ENCODE measurements at regions not wholly inside any gene's neighbourhood (a gene's known extent, or its start where the extent isn't known, plus 50 kb on each side); places are given as distances from the start of the nearest gene placed in this dataset.

- no CpG with 5 or more reads among the region's 4 CpGs for WGBS (ENCODE audit: insufficient coverage, insufficient read length)
Measured at GRCh38 chr13:58083064-58083463, 451.5 kb downstream of the PCDH17 start.

GRCh38 chr13:58085274-58085673 is 453.7 kb downstream of the PCDH17 start:
- H3K27ac ChIP-seq (ENCODE audit: low read length), result no peak overlapping the region
- no peaks in the 10 kb centered on the region for H3K36me3 ChIP-seq (ENCODE audit: control insufficient read depth, insufficient read depth, low read length)
- no peaks in the 10 kb centered on the region for H3K9me3 ChIP-seq (ENCODE audit: control insufficient read depth, insufficient read depth, low read length)
- no CpG with 5 or more reads among the region's 2 CpGs for WGBS (ENCODE audit: insufficient coverage, insufficient read length)
- no peak overlapping the region for H3K4me3 ChIP-seq (ENCODE audit: low read length)
- no peaks in the 10 kb centered on the region for H3K27me3 ChIP-seq (ENCODE audit: control insufficient read depth, insufficient read depth, low read length)
- DNase-seq (ENCODE audit: low read depth, low spot score), result no peak
- no peaks in the 10 kb centered on the region for H3K4me1 ChIP-seq (ENCODE audit: control insufficient read depth, insufficient read depth, low read length)

More at GRCh38 chr13:58083064-58083463, 451.5 kb downstream of the PCDH17 start:
- H3K36me3 ChIP-seq (ENCODE audit: control insufficient read depth, insufficient read depth, low read length), result no peaks in the 10 kb centered on the region
- H3K27me3 ChIP-seq (ENCODE audit: control insufficient read depth, insufficient read depth, low read length), result no peaks in the 10 kb centered on the region
- no peak overlapping the region for H3K4me3 ChIP-seq (ENCODE audit: low read length)
- H3K27ac ChIP-seq (ENCODE audit: low read length), result no peak overlapping the region
- DNase-seq (ENCODE audit: low read depth, low spot score), result no peak
- H3K4me1 ChIP-seq (ENCODE audit: control insufficient read depth, insufficient read depth, low read length), result no peaks in the 10 kb centered on the region
- H3K9me3 ChIP-seq (ENCODE audit: control insufficient read depth, insufficient read depth, low read length), result no peaks in the 10 kb centered on the region

DNA sequence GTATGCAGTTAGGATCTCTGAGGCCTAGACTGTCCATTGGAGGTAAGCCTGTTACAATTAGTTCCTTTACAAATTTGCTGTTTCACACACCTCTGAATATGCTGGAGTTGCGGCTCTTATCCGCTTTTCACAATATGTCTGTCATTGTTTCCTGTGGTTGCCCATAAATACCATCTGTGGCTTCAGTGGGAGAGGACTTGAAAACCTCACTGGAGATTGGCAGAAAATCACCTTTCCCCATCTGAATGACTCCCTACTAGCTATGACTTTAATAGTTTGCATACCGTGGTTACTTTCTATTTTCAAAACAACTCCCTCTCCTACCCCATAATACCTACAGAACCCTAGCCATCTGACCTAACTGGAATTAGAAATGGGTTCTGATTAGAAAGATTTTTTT is 454.3 kb downstream of the PCDH17 start:
- Histone ChIP-seq H3K4me3 (ENCODE audit: low read length) (no peak overlapping the region), H3K27me3 (ENCODE audit: control insufficient read depth, insufficient read depth, low read length) (no peaks in the 10 kb centered on the region), H3K36me3 (ENCODE audit: control insufficient read depth, insufficient read depth, low read length) (no peaks in the 10 kb centered on the region), H3K9me3 (ENCODE audit: control insufficient read depth, insufficient read depth, low read length) (no peaks in the 10 kb centered on the region), H3K4me1 (ENCODE audit: control insufficient read depth, insufficient read depth, low read length) (no peaks in the 10 kb centered on the region), H3K27ac (ENCODE audit: low read length) (no peak overlapping the region)
- WGBS (ENCODE audit: insufficient coverage, insufficient read length), result no CpG with 5 or more reads among the region's 3 CpGs
- DNase-seq (ENCODE audit: low read depth, low spot score), result no peak

GRCh38 chr13:58087566-58087965 is 456.0 kb downstream of the PCDH17 start:
- Histone ChIP-seq H3K9me3 (ENCODE audit: control insufficient read depth, insufficient read depth, low read length) (no peaks in the 10 kb centered on the region), H3K36me3 (ENCODE audit: control insufficient read depth, insufficient read depth, low read length) (no peaks in the 10 kb centered on the region), H3K4me3 (ENCODE audit: low read length) (no peak overlapping the region), H3K4me1 (ENCODE audit: control insufficient read depth, insufficient read depth, low read length) (no peaks in the 10 kb centered on the region), H3K27ac (ENCODE audit: low read length) (no peak overlapping the region), H3K27me3 (ENCODE audit: control insufficient read depth, insufficient read depth, low read length) (no peaks in the 10 kb centered on the region)
- no peak for DNase-seq (ENCODE audit: low read depth, low spot score)

DNA sequence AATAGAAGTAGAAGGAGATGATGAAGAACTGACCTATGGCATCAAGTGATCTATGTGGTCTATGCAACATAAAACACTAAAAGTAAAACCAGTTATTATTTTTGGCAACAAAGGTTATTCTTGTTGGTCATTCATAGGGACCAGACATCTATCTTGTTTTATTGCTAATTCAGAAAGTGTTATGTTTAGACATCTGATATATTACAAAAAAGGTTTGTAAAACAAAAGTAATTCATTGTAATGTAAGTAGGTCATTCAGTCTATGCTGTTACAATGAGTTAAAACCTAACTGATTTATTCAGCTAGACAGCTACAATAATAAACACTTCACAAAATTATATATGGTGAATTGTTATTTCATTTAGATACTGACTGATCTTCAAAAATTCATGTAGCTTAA is 461.9 kb downstream of the PCDH17 start:
- Histone ChIP-seq H3K4me3 (ENCODE audit: low read length) (no peak overlapping the region), H3K36me3 (ENCODE audit: control insufficient read depth, insufficient read depth, low read length) (no peaks in the 10 kb centered on the region), H3K27ac (ENCODE audit: low read length) (no peak overlapping the region), H3K4me1 (ENCODE audit: control insufficient read depth, insufficient read depth, low read length) (no peaks in the 10 kb centered on the region), H3K27me3 (ENCODE audit: control insufficient read depth, insufficient read depth, low read length) (no peaks in the 10 kb centered on the region), H3K9me3 (ENCODE audit: control insufficient read depth, insufficient read depth, low read length) (no peaks in the 10 kb centered on the region)
- DNase-seq (ENCODE audit: low read depth, low spot score), result no peak

DNA sequence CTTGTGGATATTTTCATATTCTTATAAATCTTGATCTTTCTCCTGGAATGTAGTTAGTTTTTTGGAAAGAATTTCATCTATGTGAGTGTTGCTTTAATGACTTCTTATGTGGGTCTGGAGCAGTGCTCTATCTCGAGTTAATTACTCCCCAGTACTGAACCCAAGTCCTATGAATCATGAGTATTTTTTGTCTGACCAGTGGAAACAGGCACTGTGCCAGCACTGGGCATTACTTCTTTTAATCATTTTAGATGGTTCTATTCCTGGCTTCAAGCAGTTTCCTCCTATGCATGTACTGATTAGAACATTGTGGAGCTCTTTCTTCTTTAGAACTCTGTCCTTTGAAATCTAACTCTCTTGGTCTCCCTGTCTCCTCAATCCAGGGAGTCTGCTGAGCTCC is 466.3 kb downstream of the PCDH17 start:
- Histone ChIP-seq H3K27ac (ENCODE audit: low read length) (no peak overlapping the region), H3K27me3 (ENCODE audit: control insufficient read depth, insufficient read depth, low read length) (no peaks in the 10 kb centered on the region), H3K9me3 (ENCODE audit: control insufficient read depth, insufficient read depth, low read length) (no peaks in the 10 kb centered on the region), H3K4me3 (ENCODE audit: low read length) (no peak overlapping the region), H3K36me3 (ENCODE audit: control insufficient read depth, insufficient read depth, low read length) (no peaks in the 10 kb centered on the region), H3K4me1 (ENCODE audit: control insufficient read depth, insufficient read depth, low read length) (no peaks in the 10 kb centered on the region)
- no peak for DNase-seq (ENCODE audit: low read depth, low spot score)
- WGBS (ENCODE audit: insufficient coverage, insufficient read length), result no CpG with 5 or more reads among the region's 1 CpG

DNA sequence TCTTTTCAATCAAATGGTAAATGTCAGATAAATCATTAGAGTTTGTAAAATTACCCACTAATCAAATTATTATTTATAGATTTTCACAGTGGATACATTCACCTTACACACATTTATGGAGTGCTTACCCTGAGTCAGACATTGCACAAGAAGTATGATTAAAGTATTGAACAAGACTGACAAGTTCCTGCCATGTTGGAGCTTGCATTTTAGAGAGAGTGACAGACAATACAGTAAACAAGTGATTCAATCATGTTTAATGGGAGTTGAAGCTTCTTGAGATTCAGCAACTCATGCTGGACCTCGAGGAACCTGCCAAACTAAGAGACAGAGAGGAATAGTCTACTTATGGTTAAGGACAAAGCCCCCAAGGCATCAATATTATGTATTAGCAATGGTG is 487.8 kb downstream of the PCDH17 start:
- no peaks in the 10 kb centered on the region for H3K9me3 ChIP-seq (ENCODE audit: control insufficient read depth, insufficient read depth, low read length)
- no CpG with 5 or more reads among the region's 1 CpG for WGBS (ENCODE audit: insufficient coverage, insufficient read length)
- no peak overlapping the region for H3K27ac ChIP-seq (ENCODE audit: low read length)
- no peak for DNase-seq (ENCODE audit: low read depth, low spot score)
- H3K4me3 ChIP-seq (ENCODE audit: low read length), result no peak overlapping the region
- no peaks in the 10 kb centered on the region for H3K4me1 ChIP-seq (ENCODE audit: control insufficient read depth, insufficient read depth, low read length)
- no peaks in the 10 kb centered on the region for H3K36me3 ChIP-seq (ENCODE audit: control insufficient read depth, insufficient read depth, low read length)
- H3K27me3 ChIP-seq (ENCODE audit: control insufficient read depth, insufficient read depth, low read length), result no peaks in the 10 kb centered on the region

DNA sequence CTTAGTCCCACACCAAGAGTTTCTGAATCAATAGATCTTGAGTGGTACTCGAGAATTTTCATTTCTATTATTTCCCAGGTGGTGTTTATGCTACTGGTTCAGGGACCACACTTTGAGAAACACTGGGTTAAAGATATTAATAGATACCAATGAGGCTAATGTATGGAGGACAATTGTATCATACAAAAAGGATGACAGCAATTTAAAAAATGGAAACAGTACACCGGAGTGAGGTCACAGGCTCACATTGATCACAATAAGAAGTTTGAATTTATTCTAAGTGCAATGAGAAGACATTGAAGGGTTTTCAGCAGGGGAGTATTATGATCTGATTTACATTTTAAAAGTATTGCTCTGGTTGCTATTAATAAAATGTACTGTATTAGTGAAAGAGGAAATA is 488.3 kb downstream of the PCDH17 start:
- Histone ChIP-seq H3K9me3 (ENCODE audit: control insufficient read depth, insufficient read depth, low read length) (no peaks in the 10 kb centered on the region), H3K4me1 (ENCODE audit: control insufficient read depth, insufficient read depth, low read length) (no peaks in the 10 kb centered on the region), H3K4me3 (ENCODE audit: low read length) (no peak overlapping the region), H3K27me3 (ENCODE audit: control insufficient read depth, insufficient read depth, low read length) (no peaks in the 10 kb centered on the region), H3K36me3 (ENCODE audit: control insufficient read depth, insufficient read depth, low read length) (no peaks in the 10 kb centered on the region), H3K27ac (ENCODE audit: low read length) (no peak overlapping the region)
- WGBS (ENCODE audit: insufficient coverage, insufficient read length), result no CpG with 5 or more reads among the region's 2 CpGs
- DNase-seq (ENCODE audit: low read depth, low spot score), result no peak

DNA sequence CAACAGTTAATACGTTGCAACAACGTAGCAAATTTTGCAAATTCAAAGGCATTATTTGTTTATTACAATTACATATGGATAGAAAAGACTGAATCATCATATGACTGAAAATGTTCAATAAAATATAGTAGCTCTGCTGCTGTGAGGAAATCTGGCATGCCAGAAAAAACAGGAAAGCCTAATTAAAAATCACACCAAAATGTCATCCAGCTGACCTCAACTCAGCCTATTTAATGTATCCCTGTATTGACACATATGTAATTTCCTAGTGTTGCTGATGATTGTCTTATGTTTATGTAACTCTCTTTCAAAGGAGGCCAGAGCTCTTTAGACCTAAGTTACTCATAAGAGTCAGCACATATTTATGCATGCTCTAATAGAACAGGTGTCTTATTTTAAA is 495.0 kb downstream of the PCDH17 start:
- DNase-seq (ENCODE audit: low read depth, low spot score), result no peak
- H3K4me1 ChIP-seq (ENCODE audit: control insufficient read depth, insufficient read depth, low read length), result no peaks in the 10 kb centered on the region
- WGBS (ENCODE audit: insufficient coverage, insufficient read length), result no CpG with 5 or more reads among the region's 2 CpGs
- H3K27ac ChIP-seq (ENCODE audit: low read length), result no peak overlapping the region
- no peak overlapping the region for H3K4me3 ChIP-seq (ENCODE audit: low read length)
- H3K27me3 ChIP-seq (ENCODE audit: control insufficient read depth, insufficient read depth, low read length), result no peaks in the 10 kb centered on the region
- H3K9me3 ChIP-seq (ENCODE audit: control insufficient read depth, insufficient read depth, low read length), result no peaks in the 10 kb centered on the region
- H3K36me3 ChIP-seq (ENCODE audit: control insufficient read depth, insufficient read depth, low read length), result no peaks in the 10 kb centered on the region

DNA sequence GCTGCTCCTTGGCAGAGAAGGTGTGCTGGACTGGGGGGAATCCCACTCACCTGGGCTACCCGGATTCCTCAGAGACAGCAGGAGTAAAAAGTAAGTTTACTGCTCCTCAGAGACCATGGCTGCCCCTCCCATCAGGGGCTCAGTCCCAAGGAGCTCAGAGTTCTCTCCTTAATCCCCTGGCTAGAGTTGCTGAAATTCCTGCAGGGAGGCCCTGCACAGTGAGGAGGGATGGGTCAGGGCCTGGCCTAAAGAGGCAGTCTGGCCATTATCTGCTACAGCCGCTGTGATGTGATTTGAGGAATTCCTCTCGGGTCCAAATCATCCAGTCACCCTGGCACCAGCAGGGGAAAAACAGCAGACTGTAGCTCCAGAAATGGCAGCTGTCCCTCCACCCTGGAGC is 502.5 kb downstream of the PCDH17 start:
- Histone ChIP-seq H3K27me3 (ENCODE audit: control insufficient read depth, insufficient read depth, low read length) (no peaks in the 10 kb centered on the region), H3K9me3 (ENCODE audit: control insufficient read depth, insufficient read depth, low read length) (no peaks in the 10 kb centered on the region), H3K36me3 (ENCODE audit: control insufficient read depth, insufficient read depth, low read length) (no peaks in the 10 kb centered on the region), H3K4me1 (ENCODE audit: control insufficient read depth, insufficient read depth, low read length) (no peaks in the 10 kb centered on the region), H3K4me3 (ENCODE audit: low read length) (no peak overlapping the region), H3K27ac (ENCODE audit: low read length) (no peak overlapping the region)
- no peak for DNase-seq (ENCODE audit: low read depth, low spot score)
- no CpG with 5 or more reads among the region's 3 CpGs for WGBS (ENCODE audit: insufficient coverage, insufficient read length)

GRCh38 chr13:58134525-58134924 is 503.0 kb downstream of the PCDH17 start:
- H3K27ac ChIP-seq (ENCODE audit: low read length), result no peak overlapping the region
- no peaks in the 10 kb centered on the region for H3K9me3 ChIP-seq (ENCODE audit: control insufficient read depth, insufficient read depth, low read length)
- no peak overlapping the region for H3K4me3 ChIP-seq (ENCODE audit: low read length)
- WGBS (ENCODE audit: insufficient coverage, insufficient read length), result no CpG with 5 or more reads among the region's 5 CpGs
- DNase-seq (ENCODE audit: low read depth, low spot score), result no peak
- H3K36me3 ChIP-seq (ENCODE audit: control insufficient read depth, insufficient read depth, low read length), result no peaks in the 10 kb centered on the region
- no peaks in the 10 kb centered on the region for H3K27me3 ChIP-seq (ENCODE audit: control insufficient read depth, insufficient read depth, low read length)
- no peaks in the 10 kb centered on the region for H3K4me1 ChIP-seq (ENCODE audit: control insufficient read depth, insufficient read depth, low read length)
